ENCODE measurements at regions not wholly inside any gene's neighbourhood (a gene's known extent, or its start where the extent isn't known, plus 50 kb on each side); places are given as distances from the start of the nearest gene placed in this dataset.

- no peak for TF ChIP-seq CTCF (IDR thresholded peaks at IDR 0.05; ENCODE audit: insufficient read depth, low read length, poor library complexity, severe bottlenecking)
- Histone ChIP-seq H3K4me3 (ENCODE audit: low read depth, low read length) (no peak overlapping the region), H3K27me3 (ENCODE audit: control insufficient read depth, insufficient read depth, low read length) (no peaks in the 10 kb centered on the region), H3K36me3 (ENCODE audit: control insufficient read depth, insufficient read depth, low read length) (no peaks in the 10 kb centered on the region)
- no peak for DNase-seq (ENCODE audit: low read depth)
Observed at GRCh38 chr3:56979791-56980190, 80.7 kb upstream of the SPATA12 start.

DNA sequence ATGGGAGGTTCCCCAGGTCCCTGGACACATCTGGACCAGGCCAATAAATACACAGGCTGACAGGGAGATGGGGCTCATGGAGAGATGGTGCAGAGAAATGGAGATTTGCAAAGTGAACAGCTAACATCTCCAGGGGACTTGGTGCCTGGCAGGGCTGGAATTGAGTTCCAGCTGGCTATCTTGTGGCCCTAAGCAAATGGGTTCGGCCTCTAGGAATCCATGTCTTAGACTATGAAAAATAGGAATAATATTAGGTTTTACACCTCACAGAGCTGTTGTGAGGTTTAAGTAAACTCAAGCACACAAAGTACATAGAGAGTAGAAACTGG is 82.9 kb upstream of the SPATA12 start:
- Histone ChIP-seq H3K4me3 (ENCODE audit: low read depth, low read length) (no peak overlapping the region), H3K27me3 (ENCODE audit: control insufficient read depth, insufficient read depth, low read length) (no peaks in the 10 kb centered on the region), H3K36me3 (ENCODE audit: control insufficient read depth, insufficient read depth, low read length) (no peaks in the 10 kb centered on the region)
- no peak for TF ChIP-seq CTCF (IDR thresholded peaks at IDR 0.05; ENCODE audit: insufficient read depth, low read length, poor library complexity, severe bottlenecking)
- DNase-seq (ENCODE audit: low read depth) = no peak

GRCh38 chr3:56976651-56977560 is 83.6 kb upstream of the SPATA12 start:
- Histone ChIP-seq H3K4me3 (ENCODE audit: low read depth, low read length) (no peak overlapping the region), H3K36me3 (ENCODE audit: control insufficient read depth, insufficient read depth, low read length) (no peaks in the 10 kb centered on the region), H3K27me3 (ENCODE audit: control insufficient read depth, insufficient read depth, low read length) (no peaks in the 10 kb centered on the region)
- DNase-seq (ENCODE audit: low read depth) = peak; percentile 14
- no peak for TF ChIP-seq CTCF (IDR thresholded peaks at IDR 0.05; ENCODE audit: insufficient read depth, low read length, poor library complexity, severe bottlenecking)

- no peak for DNase-seq (ENCODE audit: low read depth)
- Histone ChIP-seq H3K27me3 (ENCODE audit: control insufficient read depth, insufficient read depth, low read length) (no peaks in the 10 kb centered on the region), H3K4me3 (ENCODE audit: low read depth, low read length) (no peak overlapping the region), H3K36me3 (ENCODE audit: control insufficient read depth, insufficient read depth, low read length) (no peaks in the 10 kb centered on the region)
- TF ChIP-seq CTCF (IDR thresholded peaks at IDR 0.05; ENCODE audit: insufficient read depth, low read length, poor library complexity, severe bottlenecking) = no peak
Observed at GRCh38 chr3:56975567-56975966, 84.9 kb upstream of the SPATA12 start.

DNA sequence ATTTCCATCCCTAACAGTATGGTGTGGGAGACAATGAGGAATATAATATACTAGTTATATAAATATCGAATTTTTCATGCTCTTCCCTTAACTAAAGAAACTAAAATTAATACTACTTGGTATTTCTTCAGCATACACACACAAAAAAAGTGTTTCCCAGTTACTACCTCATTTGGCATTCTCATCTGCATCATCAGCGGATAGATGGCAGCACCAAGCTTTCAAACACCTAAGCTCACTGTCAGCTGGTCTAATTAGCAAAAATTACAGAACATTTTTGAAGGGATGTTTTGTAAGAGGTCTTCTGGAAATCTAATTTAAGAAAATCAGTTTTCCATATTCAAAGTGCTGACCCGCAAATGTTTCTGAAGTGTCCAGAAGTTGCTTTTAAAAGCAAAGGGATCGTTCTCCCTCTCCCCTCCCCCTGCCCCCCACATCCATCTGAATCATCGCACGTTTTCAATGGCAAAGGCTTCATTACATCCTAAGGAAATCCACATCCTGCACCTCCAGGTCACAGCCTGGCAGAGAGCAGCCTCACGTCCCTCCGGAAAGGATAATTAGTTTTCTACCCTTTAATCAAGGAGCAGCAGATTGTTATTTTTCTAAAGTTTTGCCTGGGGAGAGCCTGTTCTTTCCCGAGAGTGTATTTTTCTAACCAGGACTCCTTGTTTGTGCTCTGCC is 86.1 kb upstream of the SPATA12 start:
- no peak for TF ChIP-seq CTCF (IDR thresholded peaks at IDR 0.05; ENCODE audit: insufficient read depth, low read length, poor library complexity, severe bottlenecking)
- H3K27me3 ChIP-seq (ENCODE audit: control insufficient read depth, insufficient read depth, low read length) = no peaks in the 10 kb centered on the region
- H3K4me3 ChIP-seq (ENCODE audit: low read depth, low read length) = no peak overlapping the region
- no peak for DNase-seq (ENCODE audit: low read depth)
- no peaks in the 10 kb centered on the region for H3K36me3 ChIP-seq (ENCODE audit: control insufficient read depth, insufficient read depth, low read length)

Data from kidney epithelial cell (primary cell).